HepG2 (cell line): ENCODE measurements at regions not wholly inside any gene's neighbourhood (a gene's known extent, or its start where the extent isn't known, plus 50 kb on each side); places are given as distances from the start of the nearest gene placed in this dataset.

Experiments used
- ATAC-seq: fragments of 200-7000 bp; cut with Tn5 transposase; 3 replicates; pipeline ENCODE4 v1.9.1; 2020; ENCODE audit warnings: mild to moderate bottlenecking, moderate library complexity
- BruUV-seq: library from RNA; stranded (reverse); fragments of 400-500 nt; replicated peaks from 2 replicates; lab custom pipeline; 2021; lab: Mats Ljungman, UMichigan
- CTCF ChIA-PET: fragments of 300-600 bp; formaldehyde crosslinking; extraction: SDS; loops from one replicate; lab custom pipeline; 2021; ENCODE audit warnings: low total read pairs, inconsistent platforms, low intra/inter-chr PET ratio; lab: Yijun Ruan, JAX
- POLR2A ChIA-PET: fragments of 350-600 bp; sonication (Branson Sonifier 250); formaldehyde crosslinking; loops from one replicate; lab custom pipeline; 2020; ENCODE audit warnings: antibody characterized with exemption, inconsistent platforms; lab: Yijun Ruan, JAX
- DNase-seq: peaks from one replicate; pipeline ENCODE4 v3.0.0-alpha.2; 2015; ENCODE audit warnings: low spot score
- FAIRE-seq: peaks from 3 replicates; lab custom pipeline; 2011; peaks lifted over from hg19 to GRCh38; lab: Jason Lieb, UNC
- H2AFZ ChIP-seq: one replicate; pipeline ENCODE4 v1.6.1; 2011; ENCODE audit warnings: low read length, inconsistent platforms
- H3K27ac ChIP-seq: fragments of 300-600 bp; 3 replicates; pipeline ENCODE4 v1.8.0; 2011; ENCODE audit warnings: mixed run types, mild to moderate bottlenecking, mixed read lengths, low read length, inconsistent platforms; ENCODE audit not compliant: insufficient read depth; ENCODE audit errors: extremely low read length
- H3K27me3 ChIP-seq, 2 experiments: fragments of 200-600 bp in 1 of 2; 2 replicates in 1 of 2; 3 replicates in 1 of 2; pipeline versions ENCODE4 v1.6.0 to v1.8.0; 2011; ENCODE audit warnings: low read length in 2 of 2, mild to moderate bottlenecking in 2 of 2, moderate library complexity in 2 of 2, inconsistent platforms in 1 of 2; ENCODE audit not compliant: insufficient read depth in 2 of 2, control insufficient read depth in 1 of 2
- H3K36me3 ChIP-seq, 2 experiments: fragments of 200-600 bp in 1 of 2; replicated peaks in 1 of 2; 2 replicates in 1 of 2; 3 replicates in 1 of 2; pipeline versions ENCODE4 v1.5.1 to v1.8.0; 2011; ENCODE audit warnings: low read length in 2 of 2, inconsistent platforms in 1 of 2; ENCODE audit not compliant: insufficient read depth in 2 of 2, control insufficient read depth in 1 of 2
- H3K4me1 ChIP-seq: 2 replicates; pipeline ENCODE4 v1.5.1; 2012; ENCODE audit warnings: low read length, inconsistent platforms; ENCODE audit not compliant: insufficient read depth
- H3K4me2 ChIP-seq: 2 replicates; pipeline ENCODE4 v1.6.0; 2011; ENCODE audit warnings: low read depth, low read length, inconsistent platforms
- H3K4me3 ChIP-seq, 3 experiments: fragments of 200-600 bp in 1 of 3; sonication (generic), shearing (Covaris generic) in 1 of 3; replicated peaks in 1 of 3; 2 replicates each; pipeline ENCODE4 v1.5.1; 2011 to 2016; ENCODE audit warnings: low read length in 3 of 3, inconsistent platforms in 2 of 3, low read depth in 2 of 3, mild to moderate bottlenecking in 2 of 3, control low read depth in 1 of 3, mixed read lengths in 1 of 3; ENCODE audit not compliant: insufficient read depth in 1 of 3
- H3K79me2 ChIP-seq: one replicate; pipeline ENCODE4 v1.6.1; 2011; ENCODE audit warnings: low read length, inconsistent platforms; ENCODE audit not compliant: insufficient read depth
- H3K9ac ChIP-seq: 2 replicates; pipeline ENCODE4 v1.6.0; 2011; ENCODE audit warnings: mild to moderate bottlenecking, low read depth, low read length, inconsistent platforms; ENCODE audit not compliant: insufficient read depth
- H3K9me3 ChIP-seq: 2 replicates; pipeline ENCODE4 v1.5.1; 2012; ENCODE audit warnings: mild to moderate bottlenecking, low read length
- H4K20me1 ChIP-seq: 2 replicates; pipeline ENCODE4 v1.6.0; 2011; ENCODE audit warnings: inconsistent platforms, mild to moderate bottlenecking, low read length, moderate library complexity; ENCODE audit not compliant: insufficient read depth
- CBX1 ChIP-seq: IDR thresholded peaks from one replicate; pipeline ENCODE4 v1.6.1; 2016; ENCODE audit warnings: antibody characterized with exemption, low read depth
- GATA4 ChIP-seq: sonication (generic); IDR thresholded peaks from 2 replicates; pipeline ENCODE4 v1.6.1; 2016; ENCODE audit warnings: antibody characterized with exemption, low read depth, borderline replicate concordance
- HDAC6 ChIP-seq: fragments of 200-600 bp; sonication (generic); IDR thresholded peaks from 2 replicates; pipeline ENCODE4 v1.7.0; 2017; ENCODE audit warnings: mild to moderate bottlenecking, antibody characterized with exemption, low read length, low read depth
- PBX3 ChIP-seq: sonication (generic); formaldehyde crosslinking; IDR thresholded peaks from 2 replicates; pipeline ENCODE4 v1.8.1; 2023; ENCODE audit warnings: missing genetic modification reagents, inconsistent platforms, borderline replicate concordance
- RFXAP ChIP-seq: sonication (generic); formaldehyde crosslinking; IDR thresholded peaks from 2 replicates; pipeline ENCODE4 v1.4.0; 2020; ENCODE audit warnings: missing genetic modification reagents, borderline replicate concordance
- ZNF468 ChIP-seq: sonication (generic); formaldehyde crosslinking; IDR thresholded peaks from 2 replicates; pipeline ENCODE4 v1.8.0; 2022; ENCODE audit warnings: mild to moderate bottlenecking, moderate library complexity, missing genetic modification reagents
- ZNF878 ChIP-seq: sonication (generic); formaldehyde crosslinking; IDR thresholded peaks from 2 replicates; pipeline ENCODE4 v1.8.1; 2023; ENCODE audit warnings: mild to moderate bottlenecking, missing genetic modification reagents, moderate library complexity
- WGBS: methylation state at CpG from one replicate; pipeline ENCODE4 v1.1.6; 2017; ENCODE audit warnings: low lambda C conversion rate; 5-methylcytosine and 5-hydroxymethylcytosine counted together
- in situ Hi-C: cut with HindIII; loops from 2 replicates; pipeline ENCODE4 v1.10.0; 2017; ENCODE audit warnings: low pct_unique_long_range_greater_than_20kb; ENCODE audit not compliant: extremely low pct_ligation_motif_present
- intact Hi-C: fragments of 100-400 bp; cut with micrococcal nuclease; formaldehyde crosslinking; loops from one replicate; pipeline ENCODE4 v1.10.0; 2022; ENCODE audit not compliant: unreplicated experiment
- TF ChIP-seq, protein P1 (sequence below): sonication (generic); formaldehyde crosslinking; IDR thresholded peaks from 2 replicates; pipeline ENCODE4 v1.8.0; 2022; ENCODE audit warnings: missing genetic modification reagents, mild to moderate bottlenecking, moderate library complexity, borderline replicate concordance
- TF ChIP-seq, protein P2 (sequence below): sonication (generic); formaldehyde crosslinking; IDR thresholded peaks from 2 replicates; pipeline ENCODE4 v1.5.0; 2020; ENCODE audit warnings: missing genetic modification reagents
- TF ChIP-seq, protein P3 (sequence below): sonication (generic); formaldehyde crosslinking; IDR thresholded peaks from 2 replicates; pipeline ENCODE4 v1.9.0; 2021; ENCODE audit warnings: missing genetic modification reagents, borderline replicate concordance

- no peak for TF ChIP-seq ZNF468
- TF ChIP-seq HDAC6 = no peak
- no peak for TF ChIP-seq RFXAP (CRISPR knock-in tag)
Observed at GRCh38 chr7:116403265-116403664, 96.3 kb upstream of the CAV2 start (continued).

DNA sequence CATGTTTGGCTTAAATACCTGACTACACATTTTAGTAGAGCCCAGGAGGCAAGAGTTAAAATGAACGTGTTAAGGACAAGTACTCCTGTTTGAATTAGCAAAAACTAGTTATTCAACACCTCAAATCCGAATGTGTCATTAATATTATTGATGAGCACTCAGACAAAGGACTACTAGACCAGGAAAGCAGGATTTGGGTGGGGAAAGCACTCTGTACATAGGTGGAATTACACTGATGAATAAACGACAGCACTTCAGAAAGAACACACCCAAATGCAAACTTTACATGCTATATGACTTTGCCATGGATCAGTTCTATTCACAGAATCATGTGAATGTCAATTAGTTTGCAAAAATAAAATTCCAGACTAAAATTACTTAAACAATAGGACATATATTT is 95.1 kb upstream of the CAV2 start:
- ChIA-PET POLR2A (no interaction called here), CTCF (no interaction called here)
- Histone ChIP-seq H3K4me1 (no peaks in the 10 kb centered on the region), H4K20me1 (no peaks in the 10 kb centered on the region), H3K27ac (no peak overlapping the region), H2AFZ (no peak overlapping the region), H3K9ac (no peak overlapping the region), H3K27me3 (no peaks in the 10 kb centered on the region), H3K36me3 (no peaks in the 10 kb centered on the region), H3K4me3 (no peak overlapping the region), H3K4me2 (no peak overlapping the region), H3K9me3 (no peaks in the 10 kb centered on the region), H3K79me2 (no peaks in the 10 kb centered on the region)
- TF ChIP-seq CBX1 = no peak
- TF ChIP-seq, protein P1, sequence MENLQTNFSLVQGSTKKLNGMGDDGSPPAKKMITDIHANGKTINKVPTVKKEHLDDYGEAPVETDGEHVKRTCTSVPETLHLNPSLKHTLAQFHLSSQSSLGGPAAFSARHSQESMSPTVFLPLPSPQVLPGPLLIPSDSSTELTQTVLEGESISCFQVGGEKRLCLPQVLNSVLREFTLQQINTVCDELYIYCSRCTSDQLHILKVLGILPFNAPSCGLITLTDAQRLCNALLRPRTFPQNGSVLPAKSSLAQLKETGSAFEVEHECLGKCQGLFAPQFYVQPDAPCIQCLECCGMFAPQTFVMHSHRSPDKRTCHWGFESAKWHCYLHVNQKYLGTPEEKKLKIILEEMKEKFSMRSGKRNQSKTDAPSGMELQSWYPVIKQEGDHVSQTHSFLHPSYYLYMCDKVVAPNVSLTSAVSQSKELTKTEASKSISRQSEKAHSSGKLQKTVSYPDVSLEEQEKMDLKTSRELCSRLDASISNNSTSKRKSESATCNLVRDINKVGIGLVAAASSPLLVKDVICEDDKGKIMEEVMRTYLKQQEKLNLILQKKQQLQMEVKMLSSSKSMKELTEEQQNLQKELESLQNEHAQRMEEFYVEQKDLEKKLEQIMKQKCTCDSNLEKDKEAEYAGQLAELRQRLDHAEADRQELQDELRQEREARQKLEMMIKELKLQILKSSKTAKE = no peak
- DNase-seq (no peak), FAIRE-seq (no peak), ATAC-seq (no peak)
- 0% methylated on average over 3 of the region's 3 CpGs for WGBS
- intact Hi-C loops = no loop called here
- in situ Hi-C loops = no loop called here
- no TSS peak for BruUV-seq

GRCh38 chr7:116405810-116406209 is 93.7 kb upstream of the CAV2 start:
- CTCF ChIA-PET = no interaction called here
- FAIRE-seq = no peak
- TF ChIP-seq GATA4 = no peak
- no peak for TF ChIP-seq ZNF878 (CRISPR knock-in tag)
- TF ChIP-seq, protein P2, sequence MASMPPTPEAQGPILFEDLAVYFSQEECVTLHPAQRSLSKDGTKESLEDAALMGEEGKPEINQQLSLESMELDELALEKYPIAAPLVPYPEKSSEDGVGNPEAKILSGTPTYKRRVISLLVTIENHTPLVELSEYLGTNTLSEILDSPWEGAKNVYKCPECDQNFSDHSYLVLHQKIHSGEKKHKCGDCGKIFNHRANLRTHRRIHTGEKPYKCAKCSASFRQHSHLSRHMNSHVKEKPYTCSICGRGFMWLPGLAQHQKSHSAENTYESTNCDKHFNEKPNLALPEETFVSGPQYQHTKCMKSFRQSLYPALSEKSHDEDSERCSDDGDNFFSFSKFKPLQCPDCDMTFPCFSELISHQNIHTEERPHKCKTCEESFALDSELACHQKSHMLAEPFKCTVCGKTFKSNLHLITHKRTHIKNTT (CRISPR knock-in tag) = no peak
- TF ChIP-seq, protein P3, sequence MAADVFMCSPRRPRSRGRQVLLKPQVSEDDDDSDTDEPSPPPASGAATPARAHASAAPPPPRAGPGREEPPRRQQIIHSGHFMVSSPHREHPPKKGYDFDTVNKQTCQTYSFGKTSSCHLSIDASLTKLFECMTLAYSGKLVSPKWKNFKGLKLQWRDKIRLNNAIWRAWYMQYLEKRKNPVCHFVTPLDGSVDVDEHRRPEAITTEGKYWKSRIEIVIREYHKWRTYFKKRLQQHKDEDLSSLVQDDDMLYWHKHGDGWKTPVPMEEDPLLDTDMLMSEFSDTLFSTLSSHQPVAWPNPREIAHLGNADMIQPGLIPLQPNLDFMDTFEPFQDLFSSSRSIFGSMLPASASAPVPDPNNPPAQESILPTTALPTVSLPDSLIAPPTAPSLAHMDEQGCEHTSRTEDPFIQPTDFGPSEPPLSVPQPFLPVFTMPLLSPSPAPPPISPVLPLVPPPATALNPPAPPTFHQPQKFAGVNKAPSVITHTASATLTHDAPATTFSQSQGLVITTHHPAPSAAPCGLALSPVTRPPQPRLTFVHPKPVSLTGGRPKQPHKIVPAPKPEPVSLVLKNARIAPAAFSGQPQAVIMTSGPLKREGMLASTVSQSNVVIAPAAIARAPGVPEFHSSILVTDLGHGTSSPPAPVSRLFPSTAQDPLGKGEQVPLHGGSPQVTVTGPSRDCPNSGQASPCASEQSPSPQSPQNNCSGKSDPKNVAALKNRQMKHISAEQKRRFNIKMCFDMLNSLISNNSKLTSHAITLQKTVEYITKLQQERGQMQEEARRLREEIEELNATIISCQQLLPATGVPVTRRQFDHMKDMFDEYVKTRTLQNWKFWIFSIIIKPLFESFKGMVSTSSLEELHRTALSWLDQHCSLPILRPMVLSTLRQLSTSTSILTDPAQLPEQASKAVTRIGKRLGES (CRISPR knock-in tag) = no peak
- no peak for TF ChIP-seq PBX3 (CRISPR knock-in tag)

More at GRCh38 chr7:116405810-116406209, 93.7 kb upstream of the CAV2 start:
- no peaks in the 10 kb centered on the region for H3K36me3 ChIP-seq
- 3% methylated on average over 2 of the region's 2 CpGs for WGBS
- H4K20me1 ChIP-seq = no peaks in the 10 kb centered on the region
- no peaks in the 10 kb centered on the region for H3K4me1 ChIP-seq
- no peak overlapping the region for H3K4me2 ChIP-seq
- H2AFZ ChIP-seq = no peak overlapping the region
- H3K9me3 ChIP-seq = no peaks in the 10 kb centered on the region
- intact Hi-C loops (no loop called here), in situ Hi-C loops (no loop called here)
- POLR2A ChIA-PET = no interaction called here
- DNase-seq (no peak), ATAC-seq (no peak)
- H3K4me3 ChIP-seq = no peak overlapping the region
- no TSS peak for BruUV-seq
- H3K27ac ChIP-seq = no peak overlapping the region
- H3K79me2 ChIP-seq = no peaks in the 10 kb centered on the region
- H3K9ac ChIP-seq = no peak overlapping the region
- H3K27me3 ChIP-seq = no peaks in the 10 kb centered on the region
